ENCODE measurements at regions not wholly inside any gene's neighbourhood (a gene's known extent, or its start where the extent isn't known, plus 50 kb on each side); places are given as distances from the start of the nearest gene placed in this dataset.

- WGBS (ENCODE audit: insufficient coverage, low coverage, low lambda C conversion rate, missing lambda C conversion rate): 11% methylated on average over 25 of the region's 36 CpGs
- H3K4me1 ChIP-seq: peaks cover 0 to 19% (median 0%) of the 10 kb centered on the region in 4 donors
- peaks cover 0 to 14% of the 10 kb centered on the region in 2 donors for H3K27me3 ChIP-seq
- intact Hi-C loops (cut with DNase I): no loop called here
- ATAC-seq (peak in 1 of 4 donors; percentile 18), DNase-seq (no peak)
- no peaks in the 10 kb centered on the region for H3K36me3 ChIP-seq
- TF ChIP-seq, protein P1, sequence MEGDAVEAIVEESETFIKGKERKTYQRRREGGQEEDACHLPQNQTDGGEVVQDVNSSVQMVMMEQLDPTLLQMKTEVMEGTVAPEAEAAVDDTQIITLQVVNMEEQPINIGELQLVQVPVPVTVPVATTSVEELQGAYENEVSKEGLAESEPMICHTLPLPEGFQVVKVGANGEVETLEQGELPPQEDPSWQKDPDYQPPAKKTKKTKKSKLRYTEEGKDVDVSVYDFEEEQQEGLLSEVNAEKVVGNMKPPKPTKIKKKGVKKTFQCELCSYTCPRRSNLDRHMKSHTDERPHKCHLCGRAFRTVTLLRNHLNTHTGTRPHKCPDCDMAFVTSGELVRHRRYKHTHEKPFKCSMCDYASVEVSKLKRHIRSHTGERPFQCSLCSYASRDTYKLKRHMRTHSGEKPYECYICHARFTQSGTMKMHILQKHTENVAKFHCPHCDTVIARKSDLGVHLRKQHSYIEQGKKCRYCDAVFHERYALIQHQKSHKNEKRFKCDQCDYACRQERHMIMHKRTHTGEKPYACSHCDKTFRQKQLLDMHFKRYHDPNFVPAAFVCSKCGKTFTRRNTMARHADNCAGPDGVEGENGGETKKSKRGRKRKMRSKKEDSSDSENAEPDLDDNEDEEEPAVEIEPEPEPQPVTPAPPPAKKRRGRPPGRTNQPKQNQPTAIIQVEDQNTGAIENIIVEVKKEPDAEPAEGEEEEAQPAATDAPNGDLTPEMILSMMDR (IDR thresholded peaks at IDR 0.05): no peak
- TF ChIP-seq POLR2A (IDR thresholded peaks at IDR 0.05): no peak
- no peak overlapping the region for H3K27ac ChIP-seq
- peak overlapping the region in 1 of 3 donors; percentile 44 for H3K4me3 ChIP-seq
- H3K9me3 ChIP-seq: no peaks in the 10 kb centered on the region
Observed at GRCh38 chr1:217135987-217136894, 413.0 kb upstream of the ESRRG start.

DNA sequence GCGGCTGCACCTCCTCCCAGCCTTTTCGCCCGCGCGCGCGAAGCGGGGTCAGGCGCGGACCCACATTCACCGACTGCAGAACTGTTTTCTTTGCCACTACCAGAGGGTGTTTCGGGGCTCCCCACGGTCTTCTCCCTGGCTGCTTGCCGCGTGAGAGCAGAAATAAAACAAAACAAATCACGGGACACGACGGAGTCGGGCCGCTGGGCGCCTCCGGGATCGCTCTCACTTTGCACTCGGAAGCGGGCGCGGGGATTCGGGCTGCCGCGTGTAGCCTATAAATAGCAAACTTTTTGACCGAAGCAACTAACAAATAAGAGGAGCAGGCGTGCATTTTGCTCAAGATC, 412.3 kb upstream of the ESRRG start:
- 0% methylated on average over 18 of the region's 32 CpGs for WGBS (ENCODE audit: insufficient coverage, low coverage, low lambda C conversion rate, missing lambda C conversion rate)
- no peaks in the 10 kb centered on the region for H3K36me3 ChIP-seq
- H3K4me3 ChIP-seq: peak overlapping the region in 2 of 3 donors; percentile 31 to 44
- H3K9me3 ChIP-seq: no peaks in the 10 kb centered on the region
- no peak overlapping the region for H3K27ac ChIP-seq
- H3K27me3 ChIP-seq: peaks cover 0 to 14% of the 10 kb centered on the region in 2 donors
- H3K4me1 ChIP-seq: peaks cover 0 to 19% (median 0%) of the 10 kb centered on the region in 4 donors
- no peak for TF ChIP-seq POLR2A (IDR thresholded peaks at IDR 0.05)
- TF ChIP-seq, protein P1 (IDR thresholded peaks at IDR 0.05): no peak
- DNase-seq: no peak
- intact Hi-C loops (cut with DNase I): no loop called here
- ATAC-seq: no peak

DNA sequence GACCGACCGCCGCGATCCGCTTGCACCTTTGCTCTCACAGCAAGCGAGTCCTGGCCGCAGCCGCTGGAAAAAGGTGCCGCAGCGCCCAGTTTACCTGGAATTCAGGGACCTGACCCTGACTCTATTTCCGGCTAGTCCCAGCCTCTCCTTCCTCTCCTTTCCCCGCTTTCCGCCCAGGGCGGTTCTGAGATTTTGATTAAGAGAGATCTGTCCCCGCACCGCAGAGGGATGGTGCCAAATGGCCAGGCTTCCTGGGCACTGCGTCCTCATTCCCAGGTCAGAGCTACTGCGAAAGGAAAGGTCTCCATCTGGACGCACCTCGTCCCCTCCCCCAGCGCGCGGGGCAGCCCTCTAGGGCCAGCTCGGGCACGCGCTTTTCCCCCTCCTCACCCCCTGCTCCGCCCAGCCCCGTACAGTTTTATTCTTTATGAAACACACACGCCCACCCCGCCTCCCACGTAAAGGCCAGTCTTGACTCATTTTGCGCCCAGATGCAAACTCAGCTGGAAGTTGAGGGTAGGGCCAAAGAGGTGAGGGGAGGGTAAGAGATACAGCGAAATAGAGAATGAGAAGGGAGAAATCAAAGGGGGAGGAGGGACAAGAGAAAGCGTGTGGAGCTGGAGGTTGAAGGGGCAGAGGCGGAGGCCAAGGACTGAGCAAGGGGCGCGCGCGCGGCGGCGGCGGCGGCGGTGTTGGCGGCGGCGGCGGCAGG, 411.8 kb upstream of the ESRRG start:
- ATAC-seq (no peak), DNase-seq (no peak)
- WGBS (ENCODE audit: insufficient coverage, low coverage, low lambda C conversion rate, missing lambda C conversion rate): 4% methylated on average over 28 of the region's 49 CpGs
- Histone ChIP-seq H3K9me3 (no peaks in the 10 kb centered on the region), H3K4me3 (peak overlapping the region in 2 of 3 donors; percentile 31 to 44), H3K36me3 (no peaks in the 10 kb centered on the region), H3K4me1 (peaks cover 0 to 19% (median 0%) of the 10 kb centered on the region in 4 donors), H3K27me3 (peaks cover 0 to 14% of the 10 kb centered on the region in 2 donors), H3K27ac (no peak overlapping the region)
- intact Hi-C loops (cut with DNase I): no loop called here
- TF ChIP-seq POLR2A (IDR thresholded peaks at IDR 0.05): no peak
- TF ChIP-seq, protein P1 (IDR thresholded peaks at IDR 0.05): no peak

GRCh38 chr1:217133958-217134856, 411.0 kb upstream of the ESRRG start:
- no peak overlapping the region for H3K27ac ChIP-seq

More at GRCh38 chr1:217133958-217134856, 411.0 kb upstream of the ESRRG start:
- intact Hi-C loops (cut with DNase I): no loop called here
- Histone ChIP-seq H3K9me3 (no peaks in the 10 kb centered on the region), H3K4me3 (peak overlapping the region in 1 of 3 donors; percentile 44), H3K4me1 (peaks cover 0 to 19% (median 0%) of the 10 kb centered on the region in 4 donors), H3K36me3 (no peaks in the 10 kb centered on the region), H3K27me3 (peaks cover 0 to 14% of the 10 kb centered on the region in 2 donors)
- DNase-seq (no peak), ATAC-seq (no peak)
- 4% methylated on average over 16 of the region's 53 CpGs for WGBS (ENCODE audit: insufficient coverage, low coverage, low lambda C conversion rate, missing lambda C conversion rate)
- no peak for TF ChIP-seq POLR2A (IDR thresholded peaks at IDR 0.05)
- TF ChIP-seq, protein P1 (IDR thresholded peaks at IDR 0.05): no peak
